GM19395 (cell line): ENCODE measurements at regions not wholly inside any gene's neighbourhood (a gene's known extent, or its start where the extent isn't known, plus 50 kb on each side); places are given as distances from the start of the nearest gene placed in this dataset.
A peak's percentile ranks its signal among the peaks of the same experiment; 100 is the strongest.

Experiments used
- ATAC-seq: cut with Tn5 transposase; IDR thresholded peaks from one replicate; pipeline ENCODE4 v1.9.1; 2021; ENCODE audit warnings: mild to moderate bottlenecking, moderate library complexity; ENCODE audit not compliant: unreplicated experiment

DNA sequence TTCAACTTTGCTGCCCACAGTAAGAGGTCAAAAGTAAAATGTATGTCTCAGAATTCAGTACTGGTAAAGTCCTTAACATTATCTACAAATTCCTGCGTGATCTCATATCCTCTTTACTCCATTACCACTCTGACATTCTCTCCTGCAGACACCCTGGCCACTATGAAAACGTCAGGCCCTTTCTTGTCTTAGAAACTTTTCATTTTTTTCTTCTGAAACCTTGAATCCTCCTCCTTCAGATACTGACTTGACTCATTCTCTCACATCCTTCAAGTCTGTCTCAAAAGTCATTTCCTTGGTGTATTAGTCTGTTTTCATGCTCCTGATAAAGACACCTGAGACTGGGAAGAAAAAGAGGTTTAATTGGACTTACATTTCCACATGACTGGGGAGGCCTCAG lies 262.3 kb downstream of the POU4F1 start:
- peak; percentile 97 for ATAC-seq

- no peak for ATAC-seq
These were observed 263.4 kb downstream of the POU4F1 start for GRCh38 chr13:78339927-78340326.

DNA sequence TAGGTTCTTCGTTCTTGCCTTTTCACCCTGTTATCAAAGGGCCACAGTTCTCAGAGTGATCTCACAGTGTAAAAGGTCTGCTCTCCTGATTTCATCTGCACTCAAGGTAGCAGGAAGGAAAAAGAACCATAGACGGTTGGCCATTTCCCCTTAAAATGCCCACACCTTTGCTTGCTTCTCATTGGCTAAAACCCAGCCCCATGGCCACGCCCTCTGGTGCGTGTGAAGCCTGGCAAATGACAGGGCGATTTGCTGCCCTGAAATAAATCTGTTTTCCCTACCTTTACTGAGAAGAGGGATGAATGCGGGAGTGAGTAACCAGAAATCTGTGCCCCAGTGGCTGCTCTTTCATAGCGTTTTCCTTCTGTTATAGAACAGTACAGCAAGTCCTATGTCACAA lies 269.3 kb downstream of the POU4F1 start:
- ATAC-seq: no peak

- no peak for ATAC-seq
These were observed 276.7 kb downstream of the POU4F1 start for GRCh38 chr13:78326633-78327032.

DNA sequence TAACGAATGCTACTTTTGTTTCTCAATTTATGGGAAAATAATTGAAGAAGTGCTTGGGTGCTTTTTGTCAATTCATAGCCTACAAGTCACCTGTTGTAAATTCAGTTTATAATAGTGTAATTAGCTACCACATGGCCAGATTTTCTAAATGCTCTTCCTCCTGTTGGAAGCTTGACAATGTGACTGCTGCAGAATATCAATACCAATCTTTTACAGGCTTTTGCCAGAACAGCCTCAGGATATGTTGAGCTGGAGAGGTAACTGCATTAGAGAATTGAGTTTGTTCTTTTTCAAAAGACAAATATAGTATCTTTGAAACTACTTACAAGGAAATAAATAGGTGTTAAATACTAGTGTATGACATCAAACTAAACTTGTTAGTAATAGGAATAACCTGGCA lies 277.8 kb downstream of the POU4F1 start:
- no peak for ATAC-seq

GRCh38 chr13:78323848-78324247 lies 279.5 kb downstream of the POU4F1 start:
- no peak for ATAC-seq

DNA sequence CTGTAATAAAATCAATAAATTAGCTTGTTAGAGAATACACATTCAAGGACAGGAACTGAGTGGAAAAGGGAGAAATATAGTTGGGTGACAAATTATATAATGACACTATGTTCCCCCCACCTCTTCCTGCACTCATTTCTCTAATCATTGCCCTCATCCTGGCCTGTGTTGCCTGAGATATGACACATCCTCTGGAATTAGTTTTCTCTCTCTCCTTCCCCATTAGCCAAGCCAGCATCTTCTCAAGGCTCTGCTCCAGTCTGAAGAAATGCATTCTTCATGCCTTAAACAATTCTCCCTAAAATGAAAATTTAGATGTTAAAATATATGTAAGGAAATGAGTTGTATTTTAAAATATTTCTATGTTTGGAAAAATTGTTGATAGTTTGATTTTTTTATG lies 280.3 kb downstream of the POU4F1 start:
- ATAC-seq: no peak

- ATAC-seq: no peak
These were observed 284.2 kb downstream of the POU4F1 start for GRCh38 chr13:78319101-78319627.

DNA sequence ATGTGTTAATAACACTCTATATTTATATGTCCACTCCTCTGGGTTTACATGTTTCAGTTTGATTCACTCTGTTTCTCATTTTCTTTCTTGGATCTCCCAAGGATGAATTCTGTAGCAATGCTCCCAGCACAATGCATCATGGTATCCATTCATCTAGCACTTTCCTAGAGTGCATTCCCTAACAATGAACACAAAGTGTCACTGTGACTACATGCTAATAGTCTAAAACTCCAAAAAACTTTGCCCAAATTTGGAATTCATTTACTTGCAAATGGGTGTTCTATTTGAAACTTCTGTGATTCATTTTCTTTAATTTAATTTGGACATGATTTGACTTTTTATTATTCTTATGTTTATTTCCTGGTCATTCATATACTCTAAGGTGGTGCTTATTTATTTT lies 286.3 kb downstream of the POU4F1 start:
- no peak for ATAC-seq

DNA sequence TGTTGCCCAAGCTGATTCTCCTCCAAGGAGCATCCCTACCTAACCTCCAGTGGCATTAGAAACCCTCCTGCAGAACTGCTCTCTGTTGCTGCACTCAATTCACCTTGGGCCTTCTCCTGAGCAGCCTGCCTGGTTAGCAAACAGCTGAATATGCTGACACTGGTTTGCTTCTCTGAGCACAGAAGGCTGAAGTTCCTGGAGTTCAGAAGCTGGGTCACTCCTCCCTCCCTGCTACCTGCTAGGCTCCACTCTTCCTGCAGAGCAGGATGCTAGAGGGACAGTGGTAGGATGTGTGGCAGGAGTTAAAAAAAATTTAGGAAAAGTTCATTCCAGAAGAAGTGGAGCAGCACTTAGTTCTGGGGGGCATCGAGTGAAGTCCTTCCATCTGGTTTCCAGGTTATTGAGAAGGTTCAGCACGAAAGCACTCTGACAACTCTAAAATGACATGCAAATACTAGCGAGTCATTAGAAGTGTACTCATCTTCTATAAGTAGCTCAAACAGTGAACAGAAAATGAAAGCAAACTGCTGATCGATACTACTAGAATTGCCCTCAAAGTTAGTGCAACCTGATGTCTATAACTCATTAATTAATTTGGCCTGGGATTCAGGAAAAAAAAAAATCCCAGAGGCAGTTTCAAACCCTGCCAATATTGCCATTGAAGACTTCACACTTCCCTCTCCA lies 293.7 kb downstream of the POU4F1 start:
- peak; percentile 80 for ATAC-seq

DNA sequence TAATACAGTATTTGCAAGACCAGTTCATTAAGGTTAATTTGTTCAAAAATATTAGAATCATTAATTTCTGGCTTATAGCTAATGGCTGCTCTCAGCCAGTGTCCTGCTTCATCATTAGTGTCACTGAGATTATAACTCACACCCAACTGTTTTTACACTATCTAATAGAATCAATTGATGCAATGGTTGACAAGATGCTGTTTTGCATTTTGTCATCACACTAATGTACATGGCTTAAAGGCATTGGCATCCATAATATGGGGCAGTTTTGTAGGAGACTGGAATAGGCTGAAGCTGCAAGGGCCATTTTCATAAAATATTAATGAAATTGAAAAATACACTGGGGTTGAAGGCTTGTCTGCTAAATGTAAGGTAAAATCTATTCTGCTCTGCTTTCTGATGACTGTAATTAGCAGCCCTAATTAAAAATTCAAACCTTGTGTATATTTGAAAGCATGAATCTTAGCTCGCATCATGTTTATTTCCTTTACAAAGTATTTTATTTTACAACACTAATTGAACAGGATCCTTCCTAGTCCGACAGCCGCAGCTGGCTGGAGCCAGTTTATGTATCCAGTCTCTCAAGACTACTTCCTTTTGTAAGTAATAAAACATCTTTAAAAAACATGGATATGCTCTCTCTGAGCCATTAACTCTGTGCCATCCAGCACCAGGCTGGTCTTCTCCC lies 296.7 kb downstream of the POU4F1 start:
- no peak for ATAC-seq

GRCh38 chr13:78305171-78305570 lies 298.2 kb downstream of the POU4F1 start:
- no peak for ATAC-seq

GRCh38 chr13:78299832-78300623 lies 303.3 kb downstream of the POU4F1 start:
- ATAC-seq: peak; percentile 88

DNA sequence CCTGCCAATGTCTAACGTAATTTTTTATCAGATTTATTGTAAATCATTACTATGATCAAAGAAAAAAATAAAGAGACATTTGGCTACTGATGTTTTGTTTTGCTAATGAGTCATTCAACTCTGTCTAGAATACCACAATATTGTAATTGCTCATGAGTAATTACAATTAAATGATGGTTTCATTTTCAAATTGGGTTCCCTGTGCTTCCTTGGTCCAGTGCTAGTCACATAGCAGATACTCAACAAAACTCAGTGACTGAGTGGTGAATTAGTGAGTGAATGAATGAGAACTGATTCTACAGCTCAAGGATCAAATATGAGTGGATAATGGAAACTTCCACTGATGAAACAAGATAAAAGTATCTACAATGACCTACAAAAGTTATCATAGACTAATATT lies 304.7 kb downstream of the POU4F1 start:
- ATAC-seq: no peak

DNA sequence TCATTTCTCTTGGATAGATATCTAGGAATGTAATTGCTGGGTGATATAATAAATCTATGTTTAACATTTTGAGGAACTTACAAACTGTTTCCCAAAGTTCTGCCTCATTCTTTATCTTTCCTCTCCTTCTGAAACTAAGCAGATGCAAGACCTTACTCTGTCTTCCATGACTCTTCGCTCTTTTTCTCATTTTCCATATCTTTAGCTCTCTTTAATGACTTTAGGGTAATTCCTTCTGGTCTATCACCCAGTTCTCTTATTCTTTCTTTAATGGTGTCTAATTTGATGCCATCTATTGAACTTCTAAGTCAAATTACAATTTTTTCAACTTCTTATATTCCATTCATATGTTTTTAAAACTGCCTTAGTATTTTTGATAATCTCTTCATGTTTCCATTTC lies 316.6 kb downstream of the POU4F1 start:
- ATAC-seq: no peak

DNA sequence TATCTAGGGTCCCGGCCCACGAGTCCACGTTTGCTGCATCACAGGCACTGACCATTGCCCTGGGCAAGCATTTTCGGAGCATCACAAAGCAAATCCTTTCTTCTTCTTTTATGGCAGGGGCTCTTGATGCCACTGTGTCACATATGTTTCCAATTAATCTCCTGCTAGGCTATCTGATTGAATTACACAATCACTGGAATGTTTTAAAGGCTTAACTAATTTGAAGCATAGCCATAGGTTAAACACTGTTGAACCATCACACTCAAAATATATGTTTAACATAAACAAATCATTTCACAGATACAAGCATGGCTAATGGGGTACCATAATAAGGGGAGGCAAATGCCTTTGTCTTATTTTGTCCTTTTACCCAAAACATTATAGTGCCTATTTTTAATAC lies 338.3 kb downstream of the POU4F1 start:
- no peak for ATAC-seq

GRCh38 chr13:78258304-78258703 lies 339.7 kb upstream of the EDNRB start:
- ATAC-seq: no peak

DNA sequence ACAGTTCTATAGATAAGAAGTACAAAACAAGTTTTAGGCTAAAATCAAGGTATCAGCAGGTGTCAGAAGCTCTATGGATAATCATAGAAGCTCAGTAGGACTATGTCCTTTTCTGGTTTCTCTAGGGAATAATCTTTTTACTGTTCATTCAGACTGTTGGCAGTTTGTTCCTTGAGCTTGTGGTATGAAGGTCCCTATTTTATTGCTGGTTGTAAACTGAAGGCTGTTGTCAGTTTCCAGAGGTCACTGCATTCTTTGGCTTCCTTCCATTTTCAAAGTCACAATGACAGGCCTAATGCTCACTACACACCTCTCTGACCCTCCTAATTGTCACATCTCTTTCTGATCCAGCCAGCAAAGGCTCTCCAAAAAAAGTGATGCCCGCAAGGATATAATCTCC lies 337.9 kb upstream of the EDNRB start:
- no peak for ATAC-seq

DNA sequence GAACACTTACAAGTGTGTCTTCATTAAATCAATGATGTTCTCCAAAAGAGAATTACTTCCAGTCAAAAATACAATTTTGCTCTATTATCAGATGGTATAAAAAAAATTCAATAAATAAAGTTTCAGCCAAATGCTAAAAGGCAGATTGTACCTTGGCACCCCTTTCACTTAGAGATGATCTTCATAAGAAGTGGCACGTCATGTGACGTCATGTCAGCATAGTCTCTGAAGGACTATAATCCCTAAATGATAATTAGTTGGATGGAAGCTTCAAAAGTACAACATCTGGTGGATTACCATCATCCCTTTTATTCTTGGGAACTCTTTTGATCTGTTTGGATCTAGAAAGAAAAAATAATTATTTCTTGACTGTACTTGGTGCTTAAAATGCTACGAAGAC lies 335.5 kb upstream of the EDNRB start:
- no peak for ATAC-seq

DNA sequence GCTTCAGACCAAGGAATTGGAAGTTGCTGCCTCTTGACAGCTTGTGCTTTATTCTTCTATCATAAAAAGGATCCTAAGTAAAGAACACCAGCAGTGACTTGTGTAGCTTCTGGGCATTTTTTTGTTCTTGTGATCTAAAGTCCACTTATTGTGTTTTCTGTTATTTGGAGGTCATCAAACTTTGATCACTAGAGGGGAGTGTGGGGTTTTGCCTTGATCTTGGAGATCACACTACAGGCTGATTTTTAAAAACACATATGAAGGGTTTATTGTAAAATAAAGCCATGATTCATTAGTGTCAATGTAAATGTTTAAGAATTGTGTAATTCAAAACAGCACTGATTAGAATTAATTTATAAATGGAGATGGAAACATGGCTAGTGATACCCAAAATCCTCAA lies 328.7 kb upstream of the EDNRB start:
- ATAC-seq: no peak

GRCh38 chr13:78241278-78241919 lies 322.8 kb upstream of the EDNRB start:
- no peak for ATAC-seq
